GF-D8 (cell line): ENCODE measurements at regions not wholly inside any gene's neighbourhood (a gene's known extent, or its start where the extent isn't known, plus 50 kb on each side); places are given as distances from the start of the nearest gene placed in this dataset.

Experiments used
- DNase-seq: peaks from one replicate; lab custom pipeline; 2025; lab: John Stamatoyannopoulos, UW

DNA sequence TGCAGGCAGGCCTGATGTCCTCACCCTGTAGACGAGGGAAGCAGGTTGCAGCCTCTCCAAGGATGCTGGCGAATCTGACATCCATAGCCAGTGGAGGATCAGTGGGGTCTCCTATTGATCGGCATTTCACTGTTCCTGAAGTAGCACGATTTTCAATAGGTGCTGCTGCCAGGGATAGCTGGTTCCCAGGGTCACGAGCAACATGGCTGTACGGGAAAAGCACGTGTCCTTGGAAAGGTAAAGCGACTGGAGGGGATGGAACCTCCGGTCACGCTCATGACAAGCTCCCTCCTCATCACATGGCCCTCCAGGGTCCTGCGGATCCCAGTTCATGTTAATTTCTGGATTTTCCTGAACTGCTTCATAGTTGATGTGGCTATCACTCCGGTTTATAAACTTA, 373.7 kb upstream of the SMIM21 start:
- DNase-seq = no peak

DNA sequence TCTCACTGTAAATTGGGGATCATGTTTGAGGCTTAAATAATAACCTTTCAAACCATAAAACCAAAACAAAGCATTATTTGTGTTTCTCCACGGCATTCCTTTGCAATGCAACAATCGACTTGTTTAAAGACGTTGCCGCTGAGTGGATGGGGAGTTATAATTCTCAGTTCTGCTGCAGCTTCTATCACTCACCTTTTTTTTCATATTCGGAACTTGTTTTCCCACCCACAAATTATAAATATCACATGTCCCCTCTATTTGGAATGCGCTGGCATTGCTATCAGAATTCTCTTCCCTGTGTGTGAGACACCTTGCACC, 372.8 kb upstream of the SMIM21 start:
- DNase-seq = no peak

DNA sequence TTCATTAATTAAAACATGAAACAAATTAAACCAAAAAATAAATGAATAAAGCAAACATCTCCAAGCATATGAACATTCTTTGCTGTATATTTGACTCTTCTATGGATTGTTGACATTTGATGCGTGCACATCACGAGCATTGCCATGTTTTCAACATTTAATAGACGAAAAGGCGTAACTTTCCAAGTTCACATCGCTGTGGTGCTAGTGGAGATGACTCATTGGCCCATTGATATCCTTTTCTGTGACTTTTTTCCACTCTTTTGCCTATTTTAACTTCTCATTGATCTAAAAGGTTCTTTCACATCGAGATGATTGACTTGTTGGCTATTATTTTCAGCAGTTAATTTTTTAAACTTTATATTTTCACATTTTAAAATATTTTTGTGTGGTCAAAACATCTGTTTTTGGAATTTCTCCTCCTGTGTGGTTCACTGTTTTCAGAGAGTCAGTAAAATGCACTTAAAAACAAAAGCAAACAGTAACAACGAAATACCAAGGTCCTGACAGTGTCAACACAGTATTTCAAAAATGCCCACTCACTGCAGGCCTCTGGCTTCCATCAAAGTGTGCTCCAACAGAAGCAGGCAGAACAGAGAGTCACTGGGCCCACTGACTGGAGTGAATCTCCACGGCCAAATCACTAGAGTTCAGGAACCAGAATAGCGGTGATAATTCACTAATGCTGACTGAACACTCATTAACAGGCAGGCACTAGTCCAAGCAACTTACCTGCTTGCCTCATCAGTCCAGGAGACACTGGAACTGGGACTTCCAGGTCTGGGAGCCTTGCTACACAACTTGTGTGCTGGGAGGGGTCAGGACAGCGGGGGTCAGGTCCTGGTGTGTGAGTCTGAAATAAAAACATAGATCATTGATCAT, 372.2 kb upstream of the SMIM21 start:
- no peak for DNase-seq

DNA sequence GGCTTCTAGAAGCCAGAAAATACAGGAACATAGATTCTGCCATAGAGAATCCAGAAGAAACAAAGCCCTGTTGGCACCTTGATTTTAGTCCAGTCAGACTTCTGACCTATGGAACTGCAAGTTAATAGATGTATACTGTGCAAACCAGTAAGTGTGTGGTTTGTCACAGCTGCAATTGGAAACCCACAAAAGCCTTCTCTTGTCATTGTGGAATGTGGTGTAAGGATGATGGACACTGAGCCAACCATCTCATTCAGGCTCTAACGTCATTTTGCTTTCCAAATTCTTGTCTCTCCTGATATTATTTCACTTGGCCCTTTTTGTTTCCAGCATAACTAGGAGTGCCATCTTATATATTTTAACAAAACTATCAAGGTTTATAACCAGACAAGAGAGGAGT, 369.5 kb upstream of the SMIM21 start:
- DNase-seq = no peak

DNA sequence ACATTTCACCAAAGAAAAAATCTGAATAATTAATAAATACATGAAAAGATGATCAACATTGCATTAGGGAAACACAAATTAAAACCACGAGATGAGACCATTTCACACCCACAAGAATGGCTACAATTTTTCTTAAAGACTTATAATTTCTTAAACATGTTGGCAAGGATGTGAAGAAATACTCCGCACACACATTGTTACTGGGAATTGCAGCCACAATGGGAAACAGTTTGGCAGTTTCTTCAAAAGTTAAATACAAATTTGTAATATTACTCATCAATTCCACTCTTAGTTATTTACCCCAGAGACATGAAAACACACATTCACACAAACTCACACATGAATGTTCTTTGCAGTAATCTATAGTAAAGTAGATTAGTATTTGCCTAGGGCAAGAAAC, 363.3 kb upstream of the SMIM21 start:
- DNase-seq = no peak

DNA sequence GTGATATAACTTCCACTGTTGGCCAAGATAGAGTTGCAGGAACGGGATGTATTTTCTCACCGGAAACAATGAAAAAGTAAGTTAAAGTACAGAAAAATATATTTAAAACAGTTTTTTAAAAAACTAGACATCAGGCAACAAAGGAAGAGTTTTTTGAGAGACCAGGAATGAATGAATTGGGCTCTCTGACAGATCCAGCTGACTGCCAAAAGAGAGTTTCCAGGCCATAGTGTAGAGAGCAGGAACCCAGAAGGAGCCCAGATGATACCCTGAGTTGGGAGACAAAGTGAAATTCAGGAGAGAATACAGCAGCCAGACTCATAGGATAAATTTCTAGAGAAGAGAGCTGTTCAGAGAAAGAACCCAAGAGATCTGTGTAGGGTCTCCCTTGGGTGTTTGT, 362.6 kb upstream of the SMIM21 start:
- no peak for DNase-seq

DNA sequence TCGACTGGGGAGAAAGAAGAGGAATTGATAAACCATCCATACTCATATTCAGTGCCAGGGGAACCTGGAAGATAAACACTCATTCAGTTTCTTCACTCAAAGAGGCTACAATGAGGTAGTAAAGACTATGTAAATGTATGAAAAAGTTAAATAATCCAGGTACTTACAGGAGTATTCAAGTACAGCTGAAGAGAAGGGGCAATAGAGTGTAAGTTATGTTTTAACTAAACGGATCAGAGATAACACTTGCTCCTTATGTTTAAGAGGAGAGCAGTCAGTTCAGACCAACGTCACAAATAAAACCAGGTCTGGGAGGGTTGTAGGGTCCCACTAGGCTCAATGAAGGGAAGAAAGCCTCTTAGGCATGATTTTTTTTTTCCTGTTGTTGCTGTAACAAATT, 358.3 kb upstream of the SMIM21 start:
- no peak for DNase-seq

DNA sequence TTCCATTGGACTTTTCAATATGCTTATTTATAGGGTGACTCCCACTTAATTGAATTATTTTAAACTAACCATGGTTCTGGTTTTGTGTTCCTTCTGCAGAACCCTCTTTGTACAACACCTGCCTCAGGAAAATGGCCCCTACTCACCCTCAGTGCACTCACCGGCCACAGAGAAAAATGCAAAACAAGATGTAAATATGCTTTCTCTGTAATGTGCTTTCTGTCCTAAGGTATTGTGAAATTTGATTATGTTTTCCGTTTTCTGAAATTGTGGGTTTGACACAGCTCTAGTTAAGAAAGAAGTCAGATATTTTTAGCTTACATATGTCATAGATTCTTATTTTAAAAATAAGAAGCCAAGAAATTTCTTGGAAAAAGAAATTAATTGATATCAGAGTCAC, 357.7 kb upstream of the SMIM21 start:
- DNase-seq = no peak

DNA sequence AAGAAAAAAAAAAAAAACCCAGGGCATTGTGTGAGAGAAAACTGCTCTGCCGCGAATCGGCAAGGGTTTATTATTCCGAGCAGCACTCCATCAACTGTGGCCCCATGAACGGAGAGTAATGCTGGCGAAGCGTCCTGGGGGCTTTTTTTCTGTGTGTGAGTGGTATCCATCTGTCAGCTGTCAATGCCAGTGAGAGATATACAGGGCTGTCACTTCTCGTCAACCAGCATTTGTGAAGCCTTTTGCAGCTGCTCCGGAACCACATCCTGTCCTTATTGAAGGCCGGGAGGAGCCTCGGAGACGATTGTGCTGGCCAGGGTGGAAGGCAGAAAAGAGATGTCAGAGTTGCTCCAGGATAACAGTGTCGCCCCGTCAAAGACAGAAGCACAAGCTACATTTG, 356.9 kb upstream of the SMIM21 start:
- no peak for DNase-seq

DNA sequence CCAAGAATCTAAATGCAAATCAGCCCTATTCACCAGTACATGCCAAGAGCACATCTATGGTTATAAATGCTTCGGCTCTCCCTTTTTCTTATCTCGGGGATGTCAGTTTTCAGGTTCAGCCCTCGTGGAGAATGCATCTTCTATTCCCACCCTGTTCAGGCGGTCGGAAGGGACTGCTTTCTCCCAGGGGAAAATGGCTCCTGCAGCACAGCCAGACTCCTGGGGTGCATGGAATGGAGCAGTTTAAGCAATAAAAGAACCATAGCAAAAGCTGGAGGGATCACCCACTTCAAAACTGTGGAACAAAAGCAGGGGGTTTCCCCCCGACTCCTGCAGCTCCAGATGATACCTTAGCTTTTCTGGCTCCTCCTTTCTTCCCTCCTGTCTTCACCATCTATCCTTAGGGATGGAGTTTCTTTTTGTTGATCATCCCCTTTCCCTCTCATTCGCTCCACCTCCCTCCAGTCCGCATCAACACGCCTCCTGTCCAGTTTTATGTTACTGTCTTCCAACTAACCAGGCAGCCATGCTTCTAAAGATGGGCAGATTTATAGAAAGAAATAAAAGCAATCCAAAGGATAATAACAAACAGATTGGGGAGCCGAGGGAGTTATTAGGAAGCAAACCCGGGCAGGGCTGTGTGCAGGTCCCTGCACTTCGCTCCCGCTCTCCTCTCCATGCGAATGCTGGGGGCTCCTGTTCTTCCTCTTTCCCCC, 356.2 kb upstream of the SMIM21 start:
- DNase-seq = no peak

DNA sequence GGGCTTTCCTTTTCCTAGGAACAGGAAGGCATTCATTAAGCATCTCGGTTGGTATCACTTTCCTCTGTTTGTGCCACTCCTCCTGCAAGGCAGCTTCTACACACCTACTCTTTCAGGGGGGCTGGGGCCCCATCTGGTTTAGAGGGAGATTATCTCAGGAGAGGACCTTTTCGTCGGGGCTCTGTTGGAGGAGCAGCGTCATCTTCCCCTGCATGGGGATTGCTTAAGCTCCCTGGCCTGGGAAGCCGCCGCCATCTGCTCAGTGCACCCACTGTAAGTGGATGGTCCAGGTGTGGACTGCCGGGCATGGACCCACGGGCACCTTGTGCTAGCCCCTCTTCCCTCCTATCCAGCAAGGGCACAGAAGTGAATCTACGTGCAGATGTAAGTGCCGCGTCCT, 355.3 kb upstream of the SMIM21 start:
- DNase-seq = no peak

DNA sequence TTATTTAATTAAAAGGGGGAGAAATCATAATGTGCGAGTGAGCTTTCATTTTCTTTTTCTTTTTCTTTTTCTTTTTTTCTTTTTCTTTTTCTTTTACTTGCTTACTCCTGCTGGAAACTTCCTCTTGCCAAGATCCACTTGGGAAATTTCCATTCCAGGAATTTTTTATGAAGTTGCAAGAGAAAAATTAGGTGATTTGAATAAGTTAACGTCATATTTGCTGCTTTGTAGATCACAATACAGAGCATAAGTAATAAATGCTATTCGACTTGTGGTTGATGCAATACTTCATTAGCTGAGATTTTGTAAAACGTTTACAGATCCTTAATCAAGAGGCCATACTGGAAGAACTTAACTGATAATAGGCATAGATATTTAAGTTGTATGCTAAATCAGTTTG, 354.7 kb upstream of the SMIM21 start:
- DNase-seq = no peak

DNA sequence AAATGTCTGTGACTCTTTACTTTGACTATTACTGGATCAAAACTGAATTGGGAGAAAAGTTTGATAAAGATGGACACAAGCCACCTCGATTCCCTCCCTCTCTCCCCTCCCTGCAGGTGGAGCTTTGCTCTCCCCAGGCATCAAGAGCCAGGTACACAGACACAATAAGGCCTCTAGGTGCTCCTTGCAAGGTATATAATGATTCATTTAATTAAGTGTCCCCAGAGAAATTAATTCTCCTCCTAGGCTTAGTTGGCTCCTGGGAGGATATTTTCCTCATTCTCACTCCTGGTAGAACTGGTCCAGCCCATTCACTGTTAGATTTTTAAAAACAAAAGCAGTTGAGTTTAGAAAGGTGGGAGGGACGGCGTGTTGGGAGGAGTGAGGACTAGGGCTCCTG, 352.4 kb upstream of the SMIM21 start:
- DNase-seq = no peak

DNA sequence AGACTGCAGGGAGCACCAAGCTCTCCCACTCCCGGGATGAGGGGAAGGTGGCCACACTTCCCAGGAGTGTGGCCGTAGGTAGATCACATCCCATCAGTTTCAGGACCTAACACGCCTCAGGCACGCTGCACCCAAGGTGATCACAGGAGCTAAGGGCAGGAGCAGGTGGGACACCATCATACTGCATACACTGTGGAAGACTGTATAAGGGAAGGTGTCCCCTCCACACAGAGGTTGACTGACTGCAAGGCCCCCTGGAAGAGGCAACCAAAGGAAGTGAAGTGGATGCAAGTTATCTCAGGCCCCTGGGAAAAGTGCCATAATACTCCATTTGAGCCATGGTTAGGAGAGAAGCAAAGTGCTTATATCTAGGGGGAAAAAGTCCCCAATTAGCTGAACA, 351.9 kb upstream of the SMIM21 start:
- DNase-seq = no peak

DNA sequence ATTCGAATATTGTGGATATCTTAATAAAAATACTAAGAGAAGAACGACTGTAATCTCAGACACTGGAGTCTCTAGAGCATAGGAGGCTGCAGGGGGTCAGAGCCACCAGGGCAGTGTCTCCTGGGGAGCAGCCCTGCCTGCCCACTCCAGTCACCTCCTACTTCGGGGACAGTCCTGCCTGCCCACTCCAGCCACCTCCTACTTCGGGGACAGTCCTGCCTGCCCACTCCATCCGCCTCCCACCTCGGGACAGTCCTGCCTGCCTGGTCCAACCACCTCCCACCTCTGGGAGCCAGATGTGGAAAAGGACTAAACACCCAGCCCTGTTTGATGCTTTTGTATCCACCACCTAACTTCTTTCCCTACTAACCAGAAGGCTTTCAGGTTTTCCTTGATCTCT, 350.1 kb upstream of the SMIM21 start:
- no peak for DNase-seq

DNA sequence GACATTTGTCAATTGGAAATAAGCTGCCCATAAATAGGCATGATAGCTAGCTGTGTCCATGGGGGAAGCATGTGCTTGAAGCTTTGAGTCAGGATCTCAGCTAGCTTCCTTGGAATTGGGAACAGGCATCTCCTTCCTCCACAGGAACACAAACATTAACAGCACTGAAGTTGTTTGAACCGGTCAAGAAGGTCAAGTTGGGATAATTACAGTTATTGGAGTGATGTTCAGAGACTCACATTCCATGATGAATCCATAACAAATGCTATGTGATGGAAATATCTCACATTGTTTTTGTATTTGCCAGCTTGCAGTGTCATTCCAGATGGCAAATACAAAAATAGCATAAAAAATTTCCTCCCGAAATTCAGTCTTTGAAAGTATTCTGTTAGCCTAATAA, 347.6 kb upstream of the SMIM21 start:
- DNase-seq = no peak

DNA sequence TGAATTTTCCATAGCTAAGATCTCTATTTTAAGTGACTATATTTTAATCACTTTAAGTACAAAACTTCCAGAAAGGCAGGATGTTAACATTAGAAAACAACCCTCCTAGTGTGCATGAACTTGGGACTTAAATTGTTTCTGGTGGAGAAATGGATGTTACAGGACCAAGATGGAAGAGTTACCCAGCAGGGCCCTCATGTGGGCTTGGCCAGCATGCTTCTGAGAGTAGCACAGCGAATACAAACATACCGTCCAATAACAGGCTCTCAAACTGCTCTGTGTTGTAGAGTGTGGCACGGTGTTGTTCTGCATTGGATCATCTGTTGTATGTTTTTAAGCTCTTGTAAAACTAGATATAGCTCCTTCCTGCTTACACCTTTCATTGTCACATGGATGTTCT, 346.1 kb upstream of the SMIM21 start:
- no peak for DNase-seq

DNA sequence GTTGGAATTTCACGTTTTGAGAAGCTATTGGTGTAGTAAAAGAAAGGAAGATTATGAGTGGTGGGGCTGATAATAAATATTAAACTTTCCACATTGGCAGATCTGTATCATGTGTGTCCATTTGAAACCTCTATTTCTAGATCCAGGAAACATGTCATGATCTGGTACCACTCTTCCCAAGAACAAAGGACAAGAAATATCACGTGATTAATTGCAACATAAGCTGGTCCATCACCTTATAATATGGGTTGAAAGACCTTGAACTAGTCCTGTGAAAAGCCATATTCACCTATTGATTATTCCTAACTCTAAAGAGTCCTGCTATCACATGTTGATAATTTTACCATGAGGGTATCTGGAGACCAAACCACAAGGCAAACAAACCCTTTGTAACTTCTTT, 335.3 kb upstream of the SMIM21 start:
- no peak for DNase-seq

DNA sequence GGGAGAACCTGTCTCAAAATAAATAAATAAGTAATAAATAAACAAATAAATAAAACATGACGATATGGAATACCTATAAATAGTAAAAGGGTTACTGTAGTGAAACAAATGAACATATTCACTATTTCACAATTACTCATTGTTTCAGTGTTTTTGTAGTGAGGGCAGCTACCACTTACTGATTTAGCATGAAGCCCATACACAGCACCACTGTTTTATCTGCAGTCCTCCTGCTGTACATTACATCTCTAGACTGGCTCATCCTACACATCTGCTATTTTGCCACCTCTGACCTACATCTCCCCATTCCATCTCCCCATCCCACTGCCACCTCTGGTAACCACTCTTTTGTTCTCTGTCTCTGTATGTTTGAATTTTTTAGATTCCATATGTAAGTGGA, 332.7 kb upstream of the SMIM21 start:
- no peak for DNase-seq

DNA sequence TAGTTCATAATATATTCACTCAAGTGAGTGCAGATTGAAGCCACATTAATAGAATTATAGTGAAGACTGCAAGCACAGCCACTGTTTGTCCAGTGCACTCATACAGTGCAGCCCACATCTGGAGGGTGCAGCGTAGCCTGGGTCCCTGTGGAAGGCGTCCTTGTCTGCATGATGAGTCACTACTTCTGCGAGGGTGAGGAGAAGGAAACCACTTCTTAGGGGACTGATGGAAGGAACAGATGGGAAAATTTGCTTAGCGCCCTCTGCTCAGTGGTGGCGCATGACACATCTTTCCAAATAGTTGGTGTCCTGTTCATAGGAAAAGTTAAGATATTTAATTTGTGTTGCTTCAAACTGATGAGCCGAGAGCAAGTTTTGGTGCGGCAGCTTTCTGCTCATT, 330.4 kb upstream of the SMIM21 start:
- DNase-seq = no peak

DNA sequence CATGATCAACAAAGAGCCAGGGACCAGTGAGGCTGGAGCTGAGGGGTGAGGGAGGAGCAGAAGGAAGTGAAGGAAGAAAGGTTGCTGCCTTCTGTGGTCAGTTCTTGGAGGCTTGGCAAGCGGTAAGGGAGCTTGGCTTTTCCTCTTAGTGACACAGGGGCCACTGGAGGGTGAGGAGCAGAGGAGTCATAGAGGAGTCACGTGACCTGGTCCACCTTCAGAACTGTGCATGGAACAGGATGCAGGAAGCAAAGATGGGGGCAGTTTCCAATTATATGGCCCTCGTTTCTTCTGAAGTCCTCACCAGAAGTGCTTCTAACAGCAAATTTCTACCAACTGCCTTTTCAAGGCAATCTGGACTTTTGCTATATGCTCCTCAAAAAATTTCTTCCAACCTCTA, 326.9 kb upstream of the SMIM21 start:
- no peak for DNase-seq

DNA sequence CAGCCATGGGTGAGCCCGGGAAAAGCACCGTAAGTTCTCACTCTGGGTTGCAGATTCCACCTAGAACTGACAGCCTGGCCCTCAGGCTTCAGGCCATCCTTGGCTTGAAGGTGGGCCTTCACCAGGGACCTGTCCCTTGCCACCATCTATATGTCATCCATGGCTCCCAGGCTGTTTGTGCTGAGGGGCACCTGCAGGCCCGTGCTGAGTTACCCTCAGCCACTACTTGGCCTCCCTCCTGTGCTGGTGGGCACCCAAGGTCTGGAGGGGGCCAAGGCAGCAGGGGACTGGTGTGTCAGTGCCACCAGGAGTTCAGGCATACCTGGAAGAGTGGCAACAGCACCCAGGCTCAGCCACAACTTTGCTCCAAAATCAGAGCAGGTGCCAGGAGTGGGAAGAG, 326.2 kb upstream of the SMIM21 start:
- DNase-seq = no peak

DNA sequence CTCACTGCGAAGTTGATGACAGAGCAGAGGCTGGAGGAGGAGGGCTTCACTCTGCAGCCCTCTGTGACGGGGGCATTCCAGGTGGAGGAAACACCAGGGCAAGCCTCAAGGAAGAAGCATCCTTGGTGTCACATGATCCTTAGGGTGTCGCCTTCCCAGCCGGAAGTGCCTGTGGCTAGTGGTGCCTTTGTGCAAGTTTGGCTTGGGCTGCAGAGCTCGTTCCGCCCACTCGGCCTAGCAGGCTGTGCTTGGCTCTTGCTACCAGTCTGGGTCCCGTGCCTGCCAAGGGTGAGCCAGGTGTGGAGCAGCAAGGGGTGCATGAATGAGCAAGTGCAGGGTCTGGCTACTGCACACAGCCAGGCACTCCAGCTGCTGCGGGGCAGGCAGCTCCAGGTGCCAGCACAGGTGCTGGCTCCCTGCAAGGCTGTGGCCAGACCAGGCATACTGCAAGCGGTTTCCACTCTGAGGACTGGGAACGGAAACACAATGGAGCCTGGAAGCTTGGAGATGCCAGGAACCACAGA, 325.3 kb upstream of the SMIM21 start:
- DNase-seq = no peak

DNA sequence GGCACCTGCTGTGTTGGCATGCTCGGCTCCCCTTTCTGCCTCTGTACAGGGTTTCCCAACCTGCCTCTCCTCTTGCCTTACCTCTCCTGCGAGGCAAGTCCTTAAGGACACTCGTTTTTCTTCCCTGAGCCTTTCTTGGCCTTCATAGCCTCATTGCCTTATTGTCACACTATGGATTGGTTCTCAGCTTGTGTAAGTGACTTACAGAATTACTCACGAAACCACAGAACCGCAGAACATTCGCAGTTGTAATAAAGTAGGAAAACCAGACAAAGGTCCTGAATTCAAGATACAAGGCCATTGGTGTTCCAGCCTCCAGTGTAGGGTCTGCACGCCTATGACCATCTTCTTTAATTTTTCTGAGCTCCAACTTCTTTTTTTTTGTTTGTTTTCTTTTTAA, 317.6 kb upstream of the SMIM21 start:
- DNase-seq = no peak
